ENCODE measurements at regions not wholly inside any gene's neighbourhood (a gene's known extent, or its start where the extent isn't known, plus 50 kb on each side); places are given as distances from the start of the nearest gene placed in this dataset.
"Not testable (repeated sequence)": the region's sequence is repeated elsewhere in the genome, so short reads cannot be mapped to it uniquely, and the experiment has no call there.

- no peak for DNase-seq
Observed at GRCh38 chr2:175679231-175679630, 322.8 kb downstream of the LNPK start.

GRCh38 chr2:175677880-175678279 is 324.2 kb downstream of the LNPK start:
- DNase-seq = no peak

- peak; percentile 19 for DNase-seq
Observed at GRCh38 chr2:175676813-175677212, 325.3 kb downstream of the LNPK start.

GRCh38 chr2:175668804-175669203 is 333.3 kb downstream of the LNPK start:
- not testable (repeated sequence) for DNase-seq

GRCh38 chr2:175662335-175662734 is 339.7 kb downstream of the LNPK start:
- DNase-seq = no peak

GRCh38 chr2:175648577-175649063 is 353.4 kb downstream of the LNPK start:
- no peak for DNase-seq

- no peak for DNase-seq
Observed at GRCh38 chr2:175647058-175647457, 355.0 kb downstream of the LNPK start.

- DNase-seq = no peak
Observed at GRCh38 chr2:175640655-175641054, 361.4 kb downstream of the LNPK start.

- DNase-seq = no peak
Observed at GRCh38 chr2:175633227-175633626, 368.8 kb downstream of the LNPK start.

GRCh38 chr2:175631245-175631623 is 370.8 kb downstream of the LNPK start:
- DNase-seq = no peak

GRCh38 chr2:175630280-175631244 is 371.5 kb downstream of the LNPK start:
- DNase-seq = peak in 1 of 2 experiments; percentile 7

- DNase-seq = no peak
Observed at GRCh38 chr2:175628243-175628642, 373.8 kb downstream of the LNPK start.

GRCh38 chr2:175627405-175627804 is 374.7 kb downstream of the LNPK start:
- no peak for DNase-seq

GRCh38 chr2:175626796-175627195 is 375.3 kb downstream of the LNPK start:
- no peak for DNase-seq

- DNase-seq = no peak
Observed at GRCh38 chr2:175624785-175625184, 377.3 kb downstream of the LNPK start.

- DNase-seq = peak in 1 of 2 experiments; percentile 33
Observed at GRCh38 chr2:175624211-175624761, 377.8 kb downstream of the LNPK start.

- no peak for DNase-seq
Observed at GRCh38 chr2:175621821-175622220, 380.2 kb downstream of the LNPK start.

- DNase-seq = no peak
Observed at GRCh38 chr2:175620106-175620505, 382.0 kb downstream of the LNPK start.

GRCh38 chr2:175619179-175620045 is 382.7 kb downstream of the LNPK start:
- DNase-seq = no peak

- no peak for DNase-seq
Observed at GRCh38 chr2:175612280-175612679, 389.8 kb downstream of the LNPK start.

GRCh38 chr2:175606010-175606841 is 395.8 kb downstream of the LNPK start:
- no peak for DNase-seq

GRCh38 chr2:175605640-175606009 is 396.4 kb downstream of the LNPK start:
- DNase-seq = no peak
